Parathyroid adenoma (tissue), 2 donors: ENCODE measurements at regions not wholly inside any gene's neighbourhood (a gene's known extent, or its start where the extent isn't known, plus 50 kb on each side); places are given as distances from the start of the nearest gene placed in this dataset.

Experiments used
- H2AFZ ChIP-seq: fragments of 300-600 bp; sonication (generic); one replicate; pipeline ENCODE4 v1.7.0; 2017; ENCODE audit warnings: antibody characterized with exemption, mild to moderate bottlenecking
- H3K27ac ChIP-seq: fragments of 300-600 bp; sonication (generic); one replicate; pipeline ENCODE4 v1.7.0; 2017
- H3K27me3 ChIP-seq: fragments of 300-600 bp; sonication (generic); one replicate; pipeline ENCODE4 v1.7.0; 2017; ENCODE audit warnings: low read length; ENCODE audit not compliant: control insufficient read depth, insufficient read depth
- H3K36me3 ChIP-seq: fragments of 300-600 bp; sonication (generic); one replicate; pipeline ENCODE4 v1.7.0; 2017; ENCODE audit warnings: low read length; ENCODE audit not compliant: control insufficient read depth, insufficient read depth
- H3K4me1 ChIP-seq: fragments of 300-600 bp; sonication (generic); one replicate; pipeline ENCODE4 v1.7.0; 2017; ENCODE audit warnings: control low read depth
- H3K4me2 ChIP-seq: fragments of 300-600 bp; sonication (generic); one replicate; pipeline ENCODE4 v1.7.0; 2017; ENCODE audit warnings: low read length
- H3K4me3 ChIP-seq: fragments of 300-600 bp; sonication (generic); one replicate; pipeline ENCODE4 v1.7.0; 2017; ENCODE audit warnings: low read depth, low read length
- H3K79me2 ChIP-seq: fragments of 300-600 bp; sonication (generic); one replicate; pipeline ENCODE4 v1.7.0; 2017; ENCODE audit warnings: control low read depth
- H3K9ac ChIP-seq: fragments of 300-600 bp; sonication (generic); one replicate; pipeline ENCODE4 v1.7.0; 2017; ENCODE audit warnings: mild to moderate bottlenecking
- H3K9me3 ChIP-seq: fragments of 300-600 bp; sonication (generic); one replicate; pipeline ENCODE4 v1.7.0; 2017; ENCODE audit warnings: low read length; ENCODE audit not compliant: control insufficient read depth
- TF ChIP-seq, protein P1 (sequence below): fragments of 300-600 bp; sonication (generic); IDR thresholded peaks from one replicate; pipeline ENCODE4 v1.7.0; 2017; ENCODE audit warnings: antibody characterized with exemption, mild to moderate bottlenecking
- donor health status: primary hyperparathyroidism.

DNA sequence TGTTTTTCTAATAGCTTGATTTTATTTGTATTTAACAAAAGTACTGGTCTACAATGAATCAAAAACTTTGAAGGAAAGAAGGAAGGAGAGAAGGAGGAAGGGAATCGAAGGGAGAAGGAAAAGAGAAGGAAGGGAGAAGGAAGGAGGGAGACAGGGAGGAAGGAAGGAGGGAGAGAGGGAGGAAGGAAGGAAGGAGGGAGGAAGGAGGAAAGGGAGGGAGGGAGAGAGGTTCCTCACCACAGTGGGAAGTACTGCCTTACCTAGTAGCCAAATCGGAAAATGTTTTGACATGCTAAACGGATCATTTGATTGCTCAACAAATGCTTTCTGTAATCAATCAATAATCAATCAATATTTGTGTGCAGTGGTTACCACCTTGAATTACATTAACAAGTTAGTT is 225.8 kb upstream of the CELF2 start:
- Histone ChIP-seq H3K4me1 (no peaks in the 10 kb centered on the region), H3K27me3 (no peaks in the 10 kb centered on the region), H3K9me3 (no peaks in the 10 kb centered on the region), H3K27ac (no peak overlapping the region), H3K4me3 (no peak overlapping the region), H2AFZ (no peak overlapping the region), H3K4me2 (no peak overlapping the region), H3K79me2 (no peaks in the 10 kb centered on the region), H3K36me3 (no peaks in the 10 kb centered on the region), H3K9ac (no peak overlapping the region)
- TF ChIP-seq, protein P1, sequence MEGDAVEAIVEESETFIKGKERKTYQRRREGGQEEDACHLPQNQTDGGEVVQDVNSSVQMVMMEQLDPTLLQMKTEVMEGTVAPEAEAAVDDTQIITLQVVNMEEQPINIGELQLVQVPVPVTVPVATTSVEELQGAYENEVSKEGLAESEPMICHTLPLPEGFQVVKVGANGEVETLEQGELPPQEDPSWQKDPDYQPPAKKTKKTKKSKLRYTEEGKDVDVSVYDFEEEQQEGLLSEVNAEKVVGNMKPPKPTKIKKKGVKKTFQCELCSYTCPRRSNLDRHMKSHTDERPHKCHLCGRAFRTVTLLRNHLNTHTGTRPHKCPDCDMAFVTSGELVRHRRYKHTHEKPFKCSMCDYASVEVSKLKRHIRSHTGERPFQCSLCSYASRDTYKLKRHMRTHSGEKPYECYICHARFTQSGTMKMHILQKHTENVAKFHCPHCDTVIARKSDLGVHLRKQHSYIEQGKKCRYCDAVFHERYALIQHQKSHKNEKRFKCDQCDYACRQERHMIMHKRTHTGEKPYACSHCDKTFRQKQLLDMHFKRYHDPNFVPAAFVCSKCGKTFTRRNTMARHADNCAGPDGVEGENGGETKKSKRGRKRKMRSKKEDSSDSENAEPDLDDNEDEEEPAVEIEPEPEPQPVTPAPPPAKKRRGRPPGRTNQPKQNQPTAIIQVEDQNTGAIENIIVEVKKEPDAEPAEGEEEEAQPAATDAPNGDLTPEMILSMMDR: no peak

DNA sequence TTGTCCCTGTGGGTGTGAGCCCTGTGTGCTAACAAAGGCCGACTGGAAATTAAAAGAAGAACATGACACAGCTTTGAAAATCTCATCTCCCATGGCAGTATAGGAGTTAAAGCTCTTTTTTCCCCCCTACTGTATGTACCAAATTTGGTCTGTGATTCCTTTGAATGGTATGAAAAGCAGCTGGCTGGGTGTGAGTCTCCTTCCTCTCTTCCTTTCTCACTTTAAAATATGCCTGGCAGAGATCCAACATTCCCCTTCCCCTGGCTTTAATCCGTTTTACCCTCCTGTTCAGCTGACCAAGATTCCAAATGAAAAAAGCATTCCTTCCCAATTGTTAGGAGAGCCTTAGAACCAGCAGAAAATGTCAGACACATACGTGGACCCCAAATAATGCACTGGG is 225.0 kb upstream of the CELF2 start:
- H3K4me1 ChIP-seq: no peaks in the 10 kb centered on the region
- no peak overlapping the region for H2AFZ ChIP-seq
- H3K9me3 ChIP-seq: no peaks in the 10 kb centered on the region
- no peak overlapping the region for H3K4me2 ChIP-seq
- TF ChIP-seq, protein P1: no peak
- H3K79me2 ChIP-seq: no peaks in the 10 kb centered on the region
- no peak overlapping the region for H3K27ac ChIP-seq
- no peak overlapping the region for H3K4me3 ChIP-seq
- H3K9ac ChIP-seq: no peak overlapping the region
- H3K36me3 ChIP-seq: no peaks in the 10 kb centered on the region
- H3K27me3 ChIP-seq: no peaks in the 10 kb centered on the region

DNA sequence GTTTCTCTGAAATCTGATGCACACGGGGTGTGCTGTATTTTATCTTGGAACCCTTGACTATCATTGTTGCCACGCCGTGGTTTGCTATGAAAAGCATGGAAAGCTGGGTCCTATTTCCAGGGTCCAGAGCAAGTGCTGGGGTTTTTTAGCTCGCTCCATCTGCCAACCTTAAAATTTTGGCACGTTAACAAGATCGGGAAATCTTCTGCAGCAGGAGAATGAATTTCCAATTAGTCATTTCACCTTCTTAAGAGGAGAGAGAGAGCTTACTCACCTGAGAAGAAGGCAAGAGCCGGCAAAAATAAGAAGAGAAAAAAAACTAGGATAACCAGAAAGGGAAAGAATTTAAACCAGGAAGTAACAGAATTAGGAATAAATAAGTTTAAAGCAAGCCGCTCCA is 223.6 kb upstream of the CELF2 start:
- TF ChIP-seq, protein P1: no peak
- Histone ChIP-seq H2AFZ (no peak overlapping the region), H3K4me3 (no peak overlapping the region), H3K27ac (no peak overlapping the region), H3K9me3 (no peaks in the 10 kb centered on the region), H3K27me3 (no peaks in the 10 kb centered on the region), H3K36me3 (no peaks in the 10 kb centered on the region), H3K79me2 (no peaks in the 10 kb centered on the region), H3K9ac (no peak overlapping the region), H3K4me2 (no peak overlapping the region), H3K4me1 (no peaks in the 10 kb centered on the region)

DNA sequence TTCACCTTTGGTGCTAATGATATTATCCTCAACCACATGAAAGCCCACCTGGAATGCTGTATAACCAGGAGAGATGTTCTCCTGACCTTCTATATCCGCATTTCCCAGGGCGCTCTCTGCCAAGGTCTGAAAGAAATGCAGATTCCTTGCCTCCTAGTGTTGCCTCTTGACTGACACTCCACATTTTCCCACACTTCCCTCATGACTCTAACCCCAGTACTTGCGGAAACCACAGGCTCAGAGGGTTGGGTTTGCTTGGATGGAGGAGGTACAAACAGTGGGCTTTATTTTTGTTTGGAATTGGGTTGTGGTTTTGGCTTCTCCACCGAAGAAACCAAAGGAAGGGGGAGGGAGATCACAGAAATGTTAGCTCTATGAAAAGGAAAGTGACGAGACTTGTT is 222.9 kb upstream of the CELF2 start:
- Histone ChIP-seq H3K4me3 (no peak overlapping the region), H3K9me3 (no peaks in the 10 kb centered on the region), H3K4me1 (no peaks in the 10 kb centered on the region), H3K27me3 (no peaks in the 10 kb centered on the region), H2AFZ (no peak overlapping the region), H3K27ac (no peak overlapping the region), H3K9ac (no peak overlapping the region), H3K79me2 (no peaks in the 10 kb centered on the region), H3K4me2 (no peak overlapping the region), H3K36me3 (no peaks in the 10 kb centered on the region)
- TF ChIP-seq, protein P1: no peak

DNA sequence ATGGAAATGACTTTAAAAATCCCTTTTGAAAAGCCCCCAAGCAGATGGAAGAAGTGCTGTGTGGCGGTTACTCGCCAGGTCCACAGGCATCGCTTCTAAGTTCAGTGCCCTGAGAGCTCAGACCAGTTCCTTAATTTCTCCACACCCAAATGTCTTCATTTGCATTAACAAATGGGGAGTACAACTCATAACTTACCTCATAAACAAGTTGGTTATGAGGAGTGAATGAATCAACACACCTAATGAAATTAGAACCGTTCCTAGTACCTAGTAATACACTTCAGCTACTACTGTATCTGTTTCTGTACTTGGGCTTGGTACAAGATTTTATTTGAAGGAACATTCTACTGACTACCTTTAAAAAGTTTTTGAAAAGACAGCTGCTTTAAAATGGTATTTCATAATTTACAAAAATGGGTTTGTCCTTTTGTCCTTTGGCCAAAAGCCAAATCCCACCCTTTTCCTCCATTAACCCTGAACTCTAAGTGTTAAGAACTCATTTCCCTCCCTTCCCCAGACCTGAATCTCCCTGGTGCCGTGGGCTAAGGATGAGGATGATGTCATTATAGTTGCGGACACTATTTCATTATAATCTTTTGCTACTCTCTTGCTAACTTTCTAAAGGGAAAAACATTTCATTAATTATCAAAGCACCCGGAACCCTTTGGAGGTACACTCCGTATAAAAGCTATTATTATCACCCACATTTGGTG is 221.5 kb upstream of the CELF2 start:
- no peak overlapping the region for H3K4me3 ChIP-seq
- H3K36me3 ChIP-seq: no peaks in the 10 kb centered on the region
- no peaks in the 10 kb centered on the region for H3K9me3 ChIP-seq
- no peak overlapping the region for H2AFZ ChIP-seq
- TF ChIP-seq, protein P1: no peak
- no peaks in the 10 kb centered on the region for H3K79me2 ChIP-seq
- H3K4me1 ChIP-seq: no peaks in the 10 kb centered on the region
- peak overlapping the region; percentile 9 for H3K27ac ChIP-seq
- H3K4me2 ChIP-seq: no peak overlapping the region
- no peaks in the 10 kb centered on the region for H3K27me3 ChIP-seq
- no peak overlapping the region for H3K9ac ChIP-seq
